ENCODE measurements at regions not wholly inside any gene's neighbourhood (a gene's known extent, or its start where the extent isn't known, plus 50 kb on each side); places are given as distances from the start of the nearest gene placed in this dataset.

- 50 to 53% methylated on average over 5 of the region's 5 CpGs for WGBS, 2 donors
- no peaks in the 10 kb centered on the region for H3K4me1 ChIP-seq
- DNase-seq (ENCODE audit: low spot score in 2 of 2), result no peak
- no peaks in the 10 kb centered on the region for H3K27me3 ChIP-seq
- H3K36me3 ChIP-seq, result no peaks in the 10 kb centered on the region
- H3K4me3 ChIP-seq, result no peak overlapping the region
- H3K9me3 ChIP-seq, result no peaks in the 10 kb centered on the region
- no peak overlapping the region for H3K27ac ChIP-seq
- TF ChIP-seq CTCF (IDR thresholded peaks at IDR 0.05) (no peak), EP300 (IDR thresholded peaks at IDR 0.05) (no peak), POLR2A (IDR thresholded peaks at IDR 0.05) (no peak)
These were observed 319.0 kb upstream of the CXCR4 start for GRCh38 chr2:136436936-136437335.

GRCh38 chr2:136434251-136434715 lies 316.3 kb upstream of the CXCR4 start:
- TF ChIP-seq EP300 (IDR thresholded peaks at IDR 0.05), result no peak
- no peak for TF ChIP-seq CTCF (IDR thresholded peaks at IDR 0.05)
- no peak for TF ChIP-seq POLR2A (IDR thresholded peaks at IDR 0.05)
- Histone ChIP-seq H3K9me3 (peaks cover 0 to 6% (median 0%) of the 10 kb centered on the region in 4 donors), H3K27ac (no peak overlapping the region), H3K4me3 (no peak overlapping the region), H3K4me1 (no peaks in the 10 kb centered on the region), H3K27me3 (no peaks in the 10 kb centered on the region), H3K36me3 (no peaks in the 10 kb centered on the region)
- WGBS, 2 donors, result 81 to 82% methylated on average over 5 of the region's 5 CpGs
- DNase-seq (ENCODE audit: low spot score in 2 of 2), result no peak

GRCh38 chr2:136433261-136433660 lies 315.3 kb upstream of the CXCR4 start:
- Histone ChIP-seq H3K27ac (no peak overlapping the region), H3K9me3 (peaks cover 0 to 6% (median 0%) of the 10 kb centered on the region in 4 donors), H3K4me1 (no peaks in the 10 kb centered on the region), H3K4me3 (no peak overlapping the region), H3K27me3 (no peaks in the 10 kb centered on the region), H3K36me3 (no peaks in the 10 kb centered on the region)
- WGBS, 2 donors, result 62 to 64% methylated on average over 3 of the region's 3 CpGs
- TF ChIP-seq EP300 (IDR thresholded peaks at IDR 0.05) (no peak), CTCF (IDR thresholded peaks at IDR 0.05) (no peak), POLR2A (IDR thresholded peaks at IDR 0.05) (no peak)
- no peak for DNase-seq (ENCODE audit: low spot score in 2 of 2)

GRCh38 chr2:136424112-136424511 lies 306.2 kb upstream of the CXCR4 start:
- H3K27me3 ChIP-seq, result peaks cover 0 to 9% of the 10 kb centered on the region in 2 donors
- peaks cover 0 to 9% (median 0%) of the 10 kb centered on the region in 4 donors for H3K4me1 ChIP-seq
- WGBS, 2 donors, result 45 to 69% methylated on average over 7 of the region's 7 CpGs
- H3K4me3 ChIP-seq, result no peak overlapping the region
- no peaks in the 10 kb centered on the region for H3K36me3 ChIP-seq
- H3K27ac ChIP-seq, result no peak overlapping the region
- no peak for DNase-seq (ENCODE audit: low spot score in 2 of 2)
- no peak for TF ChIP-seq CTCF (IDR thresholded peaks at IDR 0.05)
- TF ChIP-seq EP300 (IDR thresholded peaks at IDR 0.05), result no peak
- TF ChIP-seq POLR2A (IDR thresholded peaks at IDR 0.05), result no peak
- H3K9me3 ChIP-seq, result no peaks in the 10 kb centered on the region

- TF ChIP-seq EP300 (IDR thresholded peaks at IDR 0.05) (no peak), CTCF (IDR thresholded peaks at IDR 0.05) (peak; percentile 73 to 87 (median 85))
- DNase-seq (ENCODE audit: low spot score in 2 of 2), result peak; percentile 16 to 48
- H3K4me3 ChIP-seq, result peak overlapping the region; percentile 16 to 50 (median 37)
- peaks cover 0 to 9% of the 10 kb centered on the region in 2 donors for H3K27me3 ChIP-seq
- H3K4me1 ChIP-seq, result peaks cover 0 to 9% (median 0%) of the 10 kb centered on the region in 4 donors
- no peaks in the 10 kb centered on the region for H3K9me3 ChIP-seq
- H3K27ac ChIP-seq, result no peak overlapping the region
- 1 to 6% methylated on average over 27 of the region's 27 CpGs for WGBS, 2 donors
- no peaks in the 10 kb centered on the region for H3K36me3 ChIP-seq
These were observed 305.6 kb upstream of the CXCR4 start for GRCh38 chr2:136423516-136423996.

Measured in tibial nerve (tissue), 4 donors.